Stromal cell of bone marrow (primary cell): ENCODE measurements at regions not wholly inside any gene's neighbourhood (a gene's known extent, or its start where the extent isn't known, plus 50 kb on each side); places are given as distances from the start of the nearest gene placed in this dataset.

Source experiments
- DNase-seq: peaks from one replicate; pipeline ENCODE4 v3.0.0-alpha.2; 2012; ENCODE audit warnings: low read depth

GRCh38 chr12:46450279-46450748 is 77.7 kb upstream of the SLC38A2 start:
- DNase-seq: no peak

GRCh38 chr12:46449856-46450255 is 77.3 kb upstream of the SLC38A2 start:
- no peak for DNase-seq

- DNase-seq: no peak
These were observed 76.7 kb upstream of the SLC38A2 start for GRCh38 chr12:46449316-46449715.

- no peak for DNase-seq
These were observed 74.1 kb upstream of the SLC38A2 start for GRCh38 chr12:46446645-46447044.

GRCh38 chr12:46445551-46446235 is 73.1 kb upstream of the SLC38A2 start:
- DNase-seq: no peak

- no peak for DNase-seq
These were observed 72.5 kb upstream of the SLC38A2 start for GRCh38 chr12:46445093-46445492.

GRCh38 chr12:46443594-46444263 is 71.2 kb upstream of the SLC38A2 start:
- DNase-seq: no peak

GRCh38 chr12:46442738-46443137 is 70.2 kb upstream of the SLC38A2 start:
- DNase-seq: no peak

GRCh38 chr12:46442239-46442638 is 69.7 kb upstream of the SLC38A2 start:
- DNase-seq: no peak

GRCh38 chr12:46439793-46440511 is 67.4 kb upstream of the SLC38A2 start:
- no peak for DNase-seq

- no peak for DNase-seq
These were observed 66.2 kb upstream of the SLC38A2 start for GRCh38 chr12:46438719-46439319.

GRCh38 chr12:46438256-46438655 is 65.7 kb upstream of the SLC38A2 start:
- DNase-seq: no peak

GRCh38 chr12:46437469-46437868 is 64.9 kb upstream of the SLC38A2 start:
- DNase-seq: no peak

GRCh38 chr12:46436747-46437146 is 64.2 kb upstream of the SLC38A2 start:
- DNase-seq: no peak

GRCh38 chr12:46435625-46436024 is 63.1 kb upstream of the SLC38A2 start:
- DNase-seq: no peak

GRCh38 chr12:46435029-46435428 is 62.5 kb upstream of the SLC38A2 start:
- no peak for DNase-seq

GRCh38 chr12:46433829-46434228 is 61.3 kb upstream of the SLC38A2 start:
- DNase-seq: no peak

GRCh38 chr12:46432325-46432724 is 59.8 kb upstream of the SLC38A2 start:
- DNase-seq: no peak

GRCh38 chr12:46430340-46430948 is 57.9 kb upstream of the SLC38A2 start:
- peak; percentile 61 for DNase-seq
